HepG2 (cell line): ENCODE measurements at regions not wholly inside any gene's neighbourhood (a gene's known extent, or its start where the extent isn't known, plus 50 kb on each side); places are given as distances from the start of the nearest gene placed in this dataset.

Source experiments
- ATAC-seq: fragments of 200-7000 bp; cut with Tn5 transposase; 3 replicates; pipeline ENCODE4 v1.9.1; 2020; ENCODE audit warnings: mild to moderate bottlenecking, moderate library complexity
- BruUV-seq: library from RNA; stranded (reverse); fragments of 400-500 nt; replicated peaks from 2 replicates; lab custom pipeline; 2021; lab: Mats Ljungman, UMichigan
- CTCF ChIA-PET: fragments of 300-600 bp; formaldehyde crosslinking; extraction: SDS; loops from one replicate; lab custom pipeline; 2021; ENCODE audit warnings: low total read pairs, inconsistent platforms, low intra/inter-chr PET ratio; lab: Yijun Ruan, JAX
- POLR2A ChIA-PET: fragments of 350-600 bp; sonication (Branson Sonifier 250); formaldehyde crosslinking; loops from one replicate; lab custom pipeline; 2020; ENCODE audit warnings: antibody characterized with exemption, inconsistent platforms; lab: Yijun Ruan, JAX
- DNase-seq: peaks from one replicate; pipeline ENCODE4 v3.0.0-alpha.2; 2015; ENCODE audit warnings: low spot score
- FAIRE-seq: peaks from 3 replicates; lab custom pipeline; 2011; peaks lifted over from hg19 to GRCh38; lab: Jason Lieb, UNC
- H2AFZ ChIP-seq: one replicate; pipeline ENCODE4 v1.6.1; 2011; ENCODE audit warnings: low read length, inconsistent platforms
- H3K27ac ChIP-seq: fragments of 300-600 bp; 3 replicates; pipeline ENCODE4 v1.8.0; 2011; ENCODE audit warnings: mixed run types, mild to moderate bottlenecking, mixed read lengths, low read length, inconsistent platforms; ENCODE audit not compliant: insufficient read depth; ENCODE audit errors: extremely low read length
- H3K27me3 ChIP-seq, 2 experiments: fragments of 200-600 bp in 1 of 2; 2 replicates in 1 of 2; 3 replicates in 1 of 2; pipeline versions ENCODE4 v1.6.0 to v1.8.0; 2011; ENCODE audit warnings: low read length in 2 of 2, mild to moderate bottlenecking in 2 of 2, moderate library complexity in 2 of 2, inconsistent platforms in 1 of 2; ENCODE audit not compliant: insufficient read depth in 2 of 2, control insufficient read depth in 1 of 2
- H3K36me3 ChIP-seq, 2 experiments: fragments of 200-600 bp in 1 of 2; replicated peaks in 1 of 2; 2 replicates in 1 of 2; 3 replicates in 1 of 2; pipeline versions ENCODE4 v1.5.1 to v1.8.0; 2011; ENCODE audit warnings: low read length in 2 of 2, inconsistent platforms in 1 of 2; ENCODE audit not compliant: insufficient read depth in 2 of 2, control insufficient read depth in 1 of 2
- H3K4me1 ChIP-seq: 2 replicates; pipeline ENCODE4 v1.5.1; 2012; ENCODE audit warnings: low read length, inconsistent platforms; ENCODE audit not compliant: insufficient read depth
- H3K4me2 ChIP-seq: 2 replicates; pipeline ENCODE4 v1.6.0; 2011; ENCODE audit warnings: low read depth, low read length, inconsistent platforms
- H3K4me3 ChIP-seq, 3 experiments: fragments of 200-600 bp in 1 of 3; sonication (generic), shearing (Covaris generic) in 1 of 3; replicated peaks in 1 of 3; 2 replicates each; pipeline ENCODE4 v1.5.1; 2011 to 2016; ENCODE audit warnings: low read length in 3 of 3, inconsistent platforms in 2 of 3, low read depth in 2 of 3, mild to moderate bottlenecking in 2 of 3, control low read depth in 1 of 3, mixed read lengths in 1 of 3; ENCODE audit not compliant: insufficient read depth in 1 of 3
- H3K79me2 ChIP-seq: one replicate; pipeline ENCODE4 v1.6.1; 2011; ENCODE audit warnings: low read length, inconsistent platforms; ENCODE audit not compliant: insufficient read depth
- H3K9ac ChIP-seq: 2 replicates; pipeline ENCODE4 v1.6.0; 2011; ENCODE audit warnings: mild to moderate bottlenecking, low read depth, low read length, inconsistent platforms; ENCODE audit not compliant: insufficient read depth
- H3K9me3 ChIP-seq: 2 replicates; pipeline ENCODE4 v1.5.1; 2012; ENCODE audit warnings: mild to moderate bottlenecking, low read length
- H4K20me1 ChIP-seq: 2 replicates; pipeline ENCODE4 v1.6.0; 2011; ENCODE audit warnings: inconsistent platforms, mild to moderate bottlenecking, low read length, moderate library complexity; ENCODE audit not compliant: insufficient read depth
- ATAD3A ChIP-seq: sonication (generic); formaldehyde crosslinking; IDR thresholded peaks from 2 replicates; pipeline ENCODE4 v1.4.0; 2020; ENCODE audit warnings: missing genetic modification reagents
- CEBPZ ChIP-seq: IDR thresholded peaks from 2 replicates; pipeline ENCODE4 v1.6.1; 2012; ENCODE audit warnings: low read length, improper control_type of control experiment
- DNMT1 ChIP-seq: sonication (generic); formaldehyde crosslinking; IDR thresholded peaks from 2 replicates; pipeline ENCODE4 v1.5.1; 2020; ENCODE audit warnings: mild to moderate bottlenecking, missing genetic modification reagents
- ETS1 ChIP-seq: sonication (generic); formaldehyde crosslinking; IDR thresholded peaks from 2 replicates; pipeline ENCODE4 v1.4.0; 2020; ENCODE audit warnings: missing genetic modification reagents
- KAT7 ChIP-seq: IDR thresholded peaks from 2 replicates; pipeline ENCODE4 v1.6.1; 2018; ENCODE audit warnings: borderline replicate concordance, missing compliant biosample characterization
- LBX2 ChIP-seq: sonication (generic); formaldehyde crosslinking; IDR thresholded peaks from 2 replicates; pipeline ENCODE4 v1.5.0; 2020; ENCODE audit warnings: missing genetic modification reagents, mild to moderate bottlenecking, borderline replicate concordance
- NR2C2 ChIP-seq: sonication (generic); formaldehyde crosslinking; IDR thresholded peaks from 2 replicates; pipeline ENCODE4 v1.4.0; 2020; ENCODE audit warnings: missing genetic modification reagents, mild to moderate bottlenecking, moderate library complexity, borderline replicate concordance
- REPIN1 ChIP-seq: sonication (generic); formaldehyde crosslinking; IDR thresholded peaks from 2 replicates; pipeline ENCODE4 v1.8.0; 2022; ENCODE audit warnings: missing genetic modification reagents, low read depth, mild to moderate bottlenecking, borderline replicate concordance
- TERF1 ChIP-seq: sonication (generic); formaldehyde crosslinking; IDR thresholded peaks from 2 replicates; pipeline ENCODE4 v1.8.0; 2022; ENCODE audit warnings: mild to moderate bottlenecking, missing genetic modification reagents, moderate library complexity
- ZBTB10 ChIP-seq: sonication (generic); formaldehyde crosslinking; IDR thresholded peaks from 2 replicates; pipeline ENCODE4 v1.4.0; 2020; ENCODE audit warnings: missing genetic modification reagents, borderline replicate concordance
- ZNF12 ChIP-seq: sonication (generic); formaldehyde crosslinking; IDR thresholded peaks from 2 replicates; pipeline ENCODE4 v1.5.0; 2020; ENCODE audit warnings: missing genetic modification reagents
- ZNF580 ChIP-seq: IDR thresholded peaks from 2 replicates; pipeline ENCODE4 v1.6.1; 2016; ENCODE audit warnings: low read depth, borderline replicate concordance
- ZNF597 ChIP-seq: sonication (generic); formaldehyde crosslinking; IDR thresholded peaks from 2 replicates; pipeline ENCODE4 v1.5.0; 2020; ENCODE audit warnings: missing genetic modification reagents
- ZNF850 ChIP-seq: sonication (generic); formaldehyde crosslinking; conservative IDR thresholded peaks from 2 replicates; pipeline ENCODE4 v1.9.0; 2021; ENCODE audit warnings: mild to moderate bottlenecking, missing genetic modification reagents
- WGBS: methylation state at CpG from one replicate; pipeline ENCODE4 v1.1.6; 2017; ENCODE audit warnings: low lambda C conversion rate; 5-methylcytosine and 5-hydroxymethylcytosine counted together
- in situ Hi-C: cut with HindIII; loops from 2 replicates; pipeline ENCODE4 v1.10.0; 2017; ENCODE audit warnings: low pct_unique_long_range_greater_than_20kb; ENCODE audit not compliant: extremely low pct_ligation_motif_present
- intact Hi-C: fragments of 100-400 bp; cut with micrococcal nuclease; formaldehyde crosslinking; loops from one replicate; pipeline ENCODE4 v1.10.0; 2022; ENCODE audit not compliant: unreplicated experiment

GRCh38 chr5:72597456-72597948, 90.3 kb upstream of the ZNF366 start:
- WGBS = 65% methylated on average over 5 of the region's 5 CpGs
- Histone ChIP-seq H3K27ac (no peak overlapping the region), H3K79me2 (no peaks in the 10 kb centered on the region), H3K9ac (no peak overlapping the region), H3K4me2 (no peak overlapping the region), H2AFZ (no peak overlapping the region), H3K4me3 (no peak overlapping the region), H3K36me3 (no peaks in the 10 kb centered on the region), H3K4me1 (peaks cover 14% of the 10 kb centered on the region; the same call in 1 of the 2 replicates), H3K27me3 (0 out of 5 replicates have a peak, but pooled peaks cover 0 to 2% of the 10 kb centered on the region in 2 experiments), H4K20me1 (no peaks in the 10 kb centered on the region), H3K9me3 (peaks cover 5% of the 10 kb centered on the region; the same call in 1 of the 2 replicates)
- FAIRE-seq = no peak
- intact Hi-C loops = no loop called here
- POLR2A ChIA-PET = no interaction called here
- no peak for ATAC-seq
- no peak for DNase-seq
- in situ Hi-C loops = no loop called here
- BruUV-seq = no TSS peak
- CTCF ChIA-PET = no interaction called here
- no peak for TF ChIP-seq ETS1
- no peak for TF ChIP-seq ZBTB10
- TF ChIP-seq LBX2 (CRISPR knock-in tag) = no peak
- no peak for TF ChIP-seq ZNF850 (CRISPR knock-in tag)
- TF ChIP-seq ZNF580 (CRISPR knock-in tag) = no peak
- TF ChIP-seq NR2C2 (CRISPR knock-in tag) = no peak
- TF ChIP-seq CEBPZ = no peak
- TF ChIP-seq KAT7 (CRISPR knock-in tag) = no peak
- TF ChIP-seq ZNF12 = no peak
- no peak for TF ChIP-seq REPIN1 (CRISPR knock-in tag)
- TF ChIP-seq ATAD3A (CRISPR knock-in tag) = no peak
- TF ChIP-seq ZNF597 = no peak
- TF ChIP-seq DNMT1 (CRISPR knock-in tag) = no peak
- no peak for TF ChIP-seq TERF1 (CRISPR knock-in tag)
